ENCODE measurements at regions not wholly inside any gene's neighbourhood (a gene's known extent, or its start where the extent isn't known, plus 50 kb on each side); places are given as distances from the start of the nearest gene placed in this dataset.
"Not testable (repeated sequence)": the region's sequence is repeated elsewhere in the genome, so short reads cannot be mapped to it uniquely, and the experiment has no call there.

- in situ Hi-C loops (cut with MboI; ENCODE audit: low sequenced_read_pairs in 4 of 4) = no loop called here
- H3K27me3 ChIP-seq = no peaks in the 10 kb centered on the region
- ATAC-seq = no peak
- H3K36me3 ChIP-seq = no peaks in the 10 kb centered on the region
- intact Hi-C loops (cut with DNase I; ENCODE audit: low total_unique reads) = no loop called here
- H3K9me3 ChIP-seq = no peaks in the 10 kb centered on the region
- no peaks in the 10 kb centered on the region for H3K4me1 ChIP-seq
- no peak overlapping the region for H3K4me3 ChIP-seq
- TF ChIP-seq POLR2A (IDR thresholded peaks at IDR 0.05) = no peak
- TF ChIP-seq CTCF (IDR thresholded peaks at IDR 0.05 in 4 of 5, conservative IDR thresholded peaks at IDR 0.05 in 1 of 5) = no peak
- DNase-seq = no peak
- H3K27ac ChIP-seq = no peak overlapping the region
Measured at GRCh38 chr11:91527380-91528030, 697.1 kb upstream of the FAT3 start.

GRCh38 chr11:91513734-91514133, 710.9 kb upstream of the FAT3 start:
- Histone ChIP-seq H3K27ac (no peak overlapping the region), H3K36me3 (no peaks in the 10 kb centered on the region), H3K4me3 (no peak overlapping the region), H3K4me1 (no peaks in the 10 kb centered on the region), H3K9me3 (no peaks in the 10 kb centered on the region), H3K27me3 (no peaks in the 10 kb centered on the region)
- in situ Hi-C loops (cut with MboI; ENCODE audit: low sequenced_read_pairs in 4 of 4) = no loop called here
- intact Hi-C loops (cut with DNase I; ENCODE audit: low total_unique reads) = no loop called here
- no peak for ATAC-seq
- TF ChIP-seq CTCF (IDR thresholded peaks at IDR 0.05 in 4 of 5, conservative IDR thresholded peaks at IDR 0.05 in 1 of 5) = no peak
- TF ChIP-seq POLR2A (IDR thresholded peaks at IDR 0.05) = no peak
- no peak for DNase-seq

- H3K27me3 ChIP-seq = no peaks in the 10 kb centered on the region
- H3K9me3 ChIP-seq = no peaks in the 10 kb centered on the region
- H3K4me3 ChIP-seq = no peak overlapping the region
- intact Hi-C loops (cut with DNase I; ENCODE audit: low total_unique reads) (no loop called here), in situ Hi-C loops (cut with MboI; ENCODE audit: low sequenced_read_pairs in 4 of 4) (no loop called here)
- H3K27ac ChIP-seq = no peak overlapping the region
- H3K36me3 ChIP-seq = no peaks in the 10 kb centered on the region
- TF ChIP-seq POLR2A (IDR thresholded peaks at IDR 0.05) = no peak
- no peak for TF ChIP-seq CTCF (IDR thresholded peaks at IDR 0.05 in 4 of 5, conservative IDR thresholded peaks at IDR 0.05 in 1 of 5)
- DNase-seq (no peak), ATAC-seq (no peak)
- H3K4me1 ChIP-seq = no peaks in the 10 kb centered on the region
Measured at GRCh38 chr11:91497847-91498246, 726.8 kb upstream of the FAT3 start.

- Histone ChIP-seq H3K4me3 (no peak overlapping the region), H3K4me1 (no peaks in the 10 kb centered on the region), H3K9me3 (no peaks in the 10 kb centered on the region), H3K27ac (no peak overlapping the region), H3K36me3 (no peaks in the 10 kb centered on the region), H3K27me3 (no peaks in the 10 kb centered on the region)
- intact Hi-C loops (cut with DNase I; ENCODE audit: low total_unique reads) (no loop called here), in situ Hi-C loops (cut with MboI; ENCODE audit: low sequenced_read_pairs in 4 of 4) (no loop called here)
- TF ChIP-seq POLR2A (IDR thresholded peaks at IDR 0.05) (no peak), CTCF (IDR thresholded peaks at IDR 0.05 in 4 of 5, conservative IDR thresholded peaks at IDR 0.05 in 1 of 5) (no peak)
- ATAC-seq (no peak), DNase-seq (no peak)
Measured at GRCh38 chr11:91495837-91496236, 728.8 kb upstream of the FAT3 start.

- in situ Hi-C loops (cut with MboI; ENCODE audit: low sequenced_read_pairs in 4 of 4) = no loop called here
- Histone ChIP-seq H3K36me3 (no peaks in the 10 kb centered on the region), H3K4me3 (no peak overlapping the region), H3K27ac (no peak overlapping the region), H3K9me3 (no peaks in the 10 kb centered on the region), H3K4me1 (no peaks in the 10 kb centered on the region), H3K27me3 (no peaks in the 10 kb centered on the region)
- ATAC-seq = no peak
- DNase-seq = no peak
- TF ChIP-seq POLR2A (IDR thresholded peaks at IDR 0.05) = no peak
- no peak for TF ChIP-seq CTCF (IDR thresholded peaks at IDR 0.05 in 4 of 5, conservative IDR thresholded peaks at IDR 0.05 in 1 of 5)
- intact Hi-C loops (cut with DNase I; ENCODE audit: low total_unique reads) = no loop called here
Measured at GRCh38 chr11:91489989-91490388, 734.6 kb upstream of the FAT3 start.

- DNase-seq; H3K4me1 ChIP-seq; H3K4me3 ChIP-seq; intact Hi-C loops (cut with DNase I; ENCODE audit: low total_unique reads); H3K36me3 ChIP-seq; H3K27me3 ChIP-seq; H3K9me3 ChIP-seq; in situ Hi-C loops (cut with MboI; ENCODE audit: low sequenced_read_pairs in 4 of 4); H3K27ac ChIP-seq; ATAC-seq: not testable (repeated sequence)
Measured at GRCh38 chr11:91483956-91484355, 740.7 kb upstream of the FAT3 start.

- H3K36me3 ChIP-seq; H3K27me3 ChIP-seq; H3K4me1 ChIP-seq; DNase-seq; in situ Hi-C loops (cut with MboI; ENCODE audit: low sequenced_read_pairs in 4 of 4); H3K9me3 ChIP-seq; H3K4me3 ChIP-seq; ATAC-seq; H3K27ac ChIP-seq; intact Hi-C loops (cut with DNase I; ENCODE audit: low total_unique reads): not testable (repeated sequence)
Measured at GRCh38 chr11:91481875-91482274, 742.7 kb upstream of the FAT3 start.
